HG02885 (cell line): ENCODE measurements at regions not wholly inside any gene's neighbourhood (a gene's known extent, or its start where the extent isn't known, plus 50 kb on each side); places are given as distances from the start of the nearest gene placed in this dataset.
"Not testable (repeated sequence)": the region's sequence is repeated elsewhere in the genome, so short reads cannot be mapped to it uniquely, and the experiment has no call there.

Experiments used
- ATAC-seq: cut with Tn5 transposase; IDR thresholded peaks from one replicate; pipeline ENCODE4 v1.9.1; 2021; ENCODE audit warnings: mild to moderate bottlenecking; ENCODE audit not compliant: unreplicated experiment, poor library complexity

GRCh38 chr3:163172513-163172912 lies 1675.9 kb downstream of the OTOL1 start:
- not testable (repeated sequence) for ATAC-seq

GRCh38 chr3:163166197-163166596 lies 1669.6 kb downstream of the OTOL1 start:
- no peak for ATAC-seq

GRCh38 chr3:163159306-163159705 lies 1662.7 kb downstream of the OTOL1 start:
- no peak for ATAC-seq

GRCh38 chr3:163139600-163139999 lies 1643.0 kb downstream of the OTOL1 start:
- no peak for ATAC-seq

- ATAC-seq, result no peak
Measured at GRCh38 chr3:163138258-163138657, 1641.7 kb downstream of the OTOL1 start.

GRCh38 chr3:163132111-163132510 lies 1635.5 kb downstream of the OTOL1 start:
- ATAC-seq, result no peak

GRCh38 chr3:163129287-163129686 lies 1632.7 kb downstream of the OTOL1 start:
- no peak for ATAC-seq

- ATAC-seq, result no peak
Measured at GRCh38 chr3:163126115-163126514, 1629.5 kb downstream of the OTOL1 start.
